Peyer's patch (tissue), 4 donors: ENCODE measurements at regions not wholly inside any gene's neighbourhood (a gene's known extent, or its start where the extent isn't known, plus 50 kb on each side); places are given as distances from the start of the nearest gene placed in this dataset.
"Not testable (repeated sequence)": the region's sequence is repeated elsewhere in the genome, so short reads cannot be mapped to it uniquely, and the experiment has no call there.

ENCODE experiments used
- CTCF ChIP-seq, 6 experiments: fragments of 450-650 bp in 4 of 6; fragments of 200-600 bp in 2 of 6; sonication (generic) in 1 of 6; IDR thresholded peaks; one replicate each; pipeline ENCODE4 v1.5.1; 2017 to 2019; ENCODE audit warnings: antibody characterized with exemption in 6 of 6, mild to moderate bottlenecking in 3 of 6, moderate library complexity in 1 of 6
- POLR2A ChIP-seq, 2 donors: fragments of 450-650 bp; IDR thresholded peaks; one replicate each; pipeline ENCODE4 v1.5.1; 2017; ENCODE audit warnings: antibody characterized with exemption in 2 of 2, mild to moderate bottlenecking in 2 of 2, moderate library complexity in 2 of 2

- TF ChIP-seq CTCF, POLR2A (IDR thresholded peaks at IDR 0.05): not testable (repeated sequence)
Measured at GRCh38 chr1:146475086-146475485, 246.3 kb upstream of the NOTCH2NLA start.
